Adrenal gland (tissue), 9 donors: ENCODE measurements at regions not wholly inside any gene's neighbourhood (a gene's known extent, or its start where the extent isn't known, plus 50 kb on each side); places are given as distances from the start of the nearest gene placed in this dataset.

Experiments
- DNase-seq, 7 donors: peaks; one replicate each; pipeline ENCODE4 v3.0.0-alpha.2; 2019 to 2020
- H3K27ac ChIP-seq, 5 donors: fragments of 200-600 bp; sonication (generic) in 4 of 5; 1 replicate in 3 of 5; 2 replicates in 2 of 5; pipeline versions ENCODE4 v1.5.1 to v1.8.0; 2016 to 2020; ENCODE audit warnings: mild to moderate bottlenecking in 1 of 5
- H3K27me3 ChIP-seq: fragments of 200-600 bp; 2 replicates; pipeline ENCODE4 v1.8.0; 2021
- H3K36me3 ChIP-seq, 2 donors: fragments of 200-600 bp; replicated peaks in 1 of 2; 1 replicate in 1 of 2; 2 replicates in 1 of 2; pipeline versions ENCODE4 v1.5.1 to v1.8.0; 2018 to 2022
- H3K4me1 ChIP-seq, 2 donors: fragments of 200-600 bp; replicated peaks in 1 of 2; 1 replicate in 1 of 2; 2 replicates in 1 of 2; pipeline versions ENCODE4 v1.5.1 to v1.8.0; 2018 to 2021
- H3K4me3 ChIP-seq, 4 donors: fragments of 200-600 bp; sonication (generic) in 3 of 4; one replicate each; pipeline ENCODE4 v1.5.1; 2016 to 2018
- H3K9me3 ChIP-seq, 3 donors: fragments of 200-600 bp; sonication (generic) in 1 of 3; replicated peaks in 1 of 3; 1 replicate in 2 of 3; 2 replicates in 1 of 3; pipeline versions ENCODE4 v1.5.1 to v1.8.0; 2016 to 2021
- CTCF ChIP-seq, 6 experiments: fragments of 450-650 bp in 4 of 6; fragments of 200-600 bp in 2 of 6; sonication (generic) in 1 of 6; IDR thresholded peaks; 1 replicate in 5 of 6; 2 replicates in 1 of 6; pipeline versions ENCODE4 v1.5.1 to v1.8.0; 2016 to 2021; ENCODE audit warnings: antibody characterized with exemption in 6 of 6, mild to moderate bottlenecking in 2 of 6, moderate library complexity in 1 of 6
- POLR2A ChIP-seq, 2 donors: fragments of 450-650 bp; IDR thresholded peaks; one replicate each; pipeline ENCODE4 v1.6.1; 2017; ENCODE audit warnings: antibody characterized with exemption in 2 of 2, mild to moderate bottlenecking in 2 of 2, moderate library complexity in 1 of 2
- WGBS, 4 donors: extraction: QIAGEN DNeasy Blood & Tissue Kit in 2 of 4; methylation state at CpG; one replicate each; pipeline versions ENCODE4 v1.1.5 to v1.1.7; 2013 to 2017; 5-methylcytosine and 5-hydroxymethylcytosine counted together
- intact Hi-C, 2 donors: fragments of 100-400 bp; cut with DNase I; formaldehyde crosslinking; loops; one replicate each; pipeline versions ENCODE4 v1.14.1 to v1.15.0; 2022 to 2023
- donor health status: healthy with polysubstance abuse.
- donor health status: Bipolar disorder and iron deficiency.
- donor health status: DM: yes; HTN: yes; CAD: no.
- donor health status: DM: no; HTN: no; CAD: no.
- donor health status: DM: no; HTN: no; CAD: no.

- intact Hi-C loops = no loop called here
- H3K27ac ChIP-seq = no peak overlapping the region
- 66 to 80% (median 77%) methylated on average over 9 to 12 of the region's 12 CpGs for WGBS, 4 donors
- H3K27me3 ChIP-seq = no peaks in the 10 kb centered on the region
- H3K36me3 ChIP-seq = no peaks in the 10 kb centered on the region
- no peaks in the 10 kb centered on the region for H3K9me3 ChIP-seq
- TF ChIP-seq CTCF (IDR thresholded peaks at IDR 0.05) = no peak
- no peak for TF ChIP-seq POLR2A (IDR thresholded peaks at IDR 0.05)
- no peaks in the 10 kb centered on the region for H3K4me1 ChIP-seq
- no peak for DNase-seq
- H3K4me3 ChIP-seq = no peak overlapping the region
Observed at GRCh38 chr2:238790833-238791230, 57.1 kb upstream of the TWIST2 start.

- no peak for DNase-seq
- H3K4me1 ChIP-seq = no peaks in the 10 kb centered on the region
- no peak overlapping the region for H3K4me3 ChIP-seq
- no peak overlapping the region for H3K27ac ChIP-seq
- WGBS, 4 donors = 64 to 78% (median 70%) methylated on average over 8 to 14 of the region's 14 CpGs
- no peaks in the 10 kb centered on the region for H3K27me3 ChIP-seq
- H3K36me3 ChIP-seq = no peaks in the 10 kb centered on the region
- H3K9me3 ChIP-seq = no peaks in the 10 kb centered on the region
- no peak for TF ChIP-seq POLR2A (IDR thresholded peaks at IDR 0.05)
- TF ChIP-seq CTCF (IDR thresholded peaks at IDR 0.05) = no peak
- intact Hi-C loops = no loop called here
Observed at GRCh38 chr2:238791354-238791753, 56.5 kb upstream of the TWIST2 start.

GRCh38 chr2:238793306-238793705, 54.6 kb upstream of the TWIST2 start:
- Histone ChIP-seq H3K4me1 (no peaks in the 10 kb centered on the region), H3K27me3 (no peaks in the 10 kb centered on the region), H3K27ac (no peak overlapping the region), H3K4me3 (no peak overlapping the region), H3K36me3 (no peaks in the 10 kb centered on the region), H3K9me3 (no peaks in the 10 kb centered on the region)
- WGBS, 4 donors = 78 to 88% (median 84%) methylated on average over 5 of the region's 5 CpGs
- intact Hi-C loops = no loop called here
- DNase-seq = no peak
- no peak for TF ChIP-seq POLR2A (IDR thresholded peaks at IDR 0.05)
- TF ChIP-seq CTCF (IDR thresholded peaks at IDR 0.05) = no peak

- TF ChIP-seq POLR2A (IDR thresholded peaks at IDR 0.05) (no peak), CTCF (IDR thresholded peaks at IDR 0.05) (no peak)
- no peak for DNase-seq
- Histone ChIP-seq H3K4me3 (no peak overlapping the region), H3K36me3 (no peaks in the 10 kb centered on the region), H3K27ac (no peak overlapping the region), H3K4me1 (no peaks in the 10 kb centered on the region), H3K27me3 (no peaks in the 10 kb centered on the region), H3K9me3 (no peaks in the 10 kb centered on the region)
- intact Hi-C loops = no loop called here
- WGBS, 4 donors = 80 to 83% (median 82%) methylated on average over 9 of the region's 9 CpGs
Observed at GRCh38 chr2:238793801-238794449, 54.0 kb upstream of the TWIST2 start.
